Vagina (tissue), 2 donors: ENCODE measurements at regions not wholly inside any gene's neighbourhood (a gene's known extent, or its start where the extent isn't known, plus 50 kb on each side); places are given as distances from the start of the nearest gene placed in this dataset.

ENCODE experiments used
- DNase-seq, 2 donors: peaks; one replicate each; pipeline ENCODE4 v3.0.0-alpha.2; 2017; ENCODE audit errors: extremely low spot score in 2 of 2
- H3K27ac ChIP-seq: fragments of 200-600 bp; sonication (generic); one replicate; pipeline ENCODE4 v1.5.1; 2019
- H3K27me3 ChIP-seq: fragments of 200-600 bp; sonication (generic); one replicate; pipeline ENCODE4 v1.5.1; 2019
- H3K36me3 ChIP-seq, 2 donors: fragments of 200-600 bp; sonication (generic); one replicate each; pipeline ENCODE4 v1.5.1; 2017 to 2019
- H3K4me1 ChIP-seq: fragments of 200-600 bp; sonication (generic); one replicate; pipeline ENCODE4 v1.5.1; 2019
- H3K4me3 ChIP-seq, 2 donors: fragments of 200-600 bp; sonication (generic); 1 replicate in 1 of 2; 2 replicates in 1 of 2; pipeline ENCODE4 v1.5.1; 2016 to 2019
- H3K9me3 ChIP-seq: fragments of 200-600 bp; sonication (generic); one replicate; pipeline ENCODE4 v1.5.1; 2019
- POLR2A ChIP-seq, 2 donors: fragments of 450-650 bp; IDR thresholded peaks; one replicate each; pipeline ENCODE4 v1.6.1; 2017; ENCODE audit warnings: antibody characterized with exemption in 2 of 2, mild to moderate bottlenecking in 2 of 2, moderate library complexity in 2 of 2
- POLR2AphosphoS5 ChIP-seq, 2 donors: sonication (generic); formaldehyde crosslinking; IDR thresholded peaks; one replicate each; pipeline ENCODE4 v1.9.0; 2017; ENCODE audit warnings: antibody characterized with exemption in 2 of 2, mild to moderate bottlenecking in 2 of 2, low read depth in 1 of 2; ENCODE audit not compliant: insufficient read depth in 1 of 2
- intact Hi-C: fragments of 100-400 bp; cut with DNase I; formaldehyde crosslinking; loops from one replicate; pipeline ENCODE4 v1.15.1; 2023
- TF ChIP-seq, protein P1 (sequence below), 3 experiments: fragments of 450-650 bp in 2 of 3; fragments of 200-600 bp in 1 of 3; sonication (generic) in 1 of 3; IDR thresholded peaks; one replicate each; pipeline ENCODE4 v1.5.1; 2017 to 2019; ENCODE audit warnings: antibody characterized with exemption in 3 of 3, mild to moderate bottlenecking in 2 of 3, moderate library complexity in 2 of 3

DNA sequence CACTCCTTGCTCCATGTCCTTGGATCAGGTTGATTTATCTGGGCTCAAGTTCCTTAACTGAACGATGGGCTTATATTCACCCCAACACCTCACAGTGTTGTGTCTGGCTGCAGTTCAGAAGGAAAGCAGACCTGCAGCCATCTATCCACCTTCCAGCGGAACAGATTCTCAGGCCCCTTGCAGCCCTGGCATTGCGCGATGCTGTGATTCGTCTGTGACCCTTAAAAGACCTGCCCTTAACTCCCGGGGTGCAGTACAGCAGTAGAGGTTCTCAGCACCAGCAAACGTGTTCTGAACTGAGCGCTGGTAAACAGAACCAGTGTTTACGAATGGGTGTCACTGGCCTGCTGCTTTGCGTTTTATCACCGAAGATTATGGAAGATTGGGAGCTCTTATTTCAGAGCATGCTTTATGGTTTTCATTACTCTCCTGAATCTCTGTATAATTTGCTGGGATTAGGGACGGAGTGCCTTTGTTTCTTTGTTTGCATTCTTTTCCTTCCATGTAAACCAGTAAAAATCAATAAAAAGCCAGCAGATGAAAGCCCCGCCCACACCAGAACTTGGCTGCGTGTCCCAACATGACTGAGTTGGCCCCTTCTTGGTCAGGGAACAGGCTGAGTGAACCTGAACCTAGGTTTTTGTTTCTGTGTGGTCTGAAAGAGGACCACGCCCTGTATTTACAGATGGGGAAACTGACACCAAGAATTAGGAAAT is 286.7 kb upstream of the CRY1 start:
- Histone ChIP-seq H3K4me3 (no peak overlapping the region), H3K36me3 (no peaks in the 10 kb centered on the region), H3K27ac (no peak overlapping the region), H3K27me3 (no peaks in the 10 kb centered on the region), H3K9me3 (no peaks in the 10 kb centered on the region), H3K4me1 (peaks cover 13% of the 10 kb centered on the region)
- intact Hi-C loops: no loop called here
- DNase-seq: no peak
- TF ChIP-seq, protein P1, sequence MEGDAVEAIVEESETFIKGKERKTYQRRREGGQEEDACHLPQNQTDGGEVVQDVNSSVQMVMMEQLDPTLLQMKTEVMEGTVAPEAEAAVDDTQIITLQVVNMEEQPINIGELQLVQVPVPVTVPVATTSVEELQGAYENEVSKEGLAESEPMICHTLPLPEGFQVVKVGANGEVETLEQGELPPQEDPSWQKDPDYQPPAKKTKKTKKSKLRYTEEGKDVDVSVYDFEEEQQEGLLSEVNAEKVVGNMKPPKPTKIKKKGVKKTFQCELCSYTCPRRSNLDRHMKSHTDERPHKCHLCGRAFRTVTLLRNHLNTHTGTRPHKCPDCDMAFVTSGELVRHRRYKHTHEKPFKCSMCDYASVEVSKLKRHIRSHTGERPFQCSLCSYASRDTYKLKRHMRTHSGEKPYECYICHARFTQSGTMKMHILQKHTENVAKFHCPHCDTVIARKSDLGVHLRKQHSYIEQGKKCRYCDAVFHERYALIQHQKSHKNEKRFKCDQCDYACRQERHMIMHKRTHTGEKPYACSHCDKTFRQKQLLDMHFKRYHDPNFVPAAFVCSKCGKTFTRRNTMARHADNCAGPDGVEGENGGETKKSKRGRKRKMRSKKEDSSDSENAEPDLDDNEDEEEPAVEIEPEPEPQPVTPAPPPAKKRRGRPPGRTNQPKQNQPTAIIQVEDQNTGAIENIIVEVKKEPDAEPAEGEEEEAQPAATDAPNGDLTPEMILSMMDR (IDR thresholded peaks at IDR 0.05): no peak
- no peak for TF ChIP-seq POLR2A (IDR thresholded peaks at IDR 0.05)

DNA sequence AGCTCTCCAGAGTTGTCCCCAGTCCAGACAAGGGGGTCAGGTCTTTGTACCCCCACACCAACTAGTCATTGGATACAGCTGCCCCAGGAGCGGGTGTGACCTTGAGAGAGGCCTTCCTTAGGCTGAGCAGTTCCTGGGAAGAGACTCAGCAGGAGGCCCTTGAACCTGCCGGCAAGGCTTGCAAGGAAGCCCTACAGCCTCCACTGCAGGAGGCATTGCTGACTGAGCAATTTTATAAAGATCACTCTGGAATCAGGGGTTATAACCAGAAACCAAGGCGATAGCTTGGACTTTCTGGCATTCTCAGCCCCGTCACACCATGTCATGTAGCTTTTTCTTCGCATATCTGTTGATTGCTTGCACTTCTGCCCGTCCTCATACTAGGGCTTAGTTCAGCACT is 291.3 kb upstream of the CRY1 start:
- TF ChIP-seq, protein P1 (IDR thresholded peaks at IDR 0.05): no peak
- intact Hi-C loops: no loop called here
- DNase-seq: no peak
- no peak overlapping the region for H3K27ac ChIP-seq
- no peaks in the 10 kb centered on the region for H3K27me3 ChIP-seq
- H3K4me1 ChIP-seq: peaks cover 9% of the 10 kb centered on the region
- no peaks in the 10 kb centered on the region for H3K36me3 ChIP-seq
- no peak overlapping the region for H3K4me3 ChIP-seq
- no peaks in the 10 kb centered on the region for H3K9me3 ChIP-seq

DNA sequence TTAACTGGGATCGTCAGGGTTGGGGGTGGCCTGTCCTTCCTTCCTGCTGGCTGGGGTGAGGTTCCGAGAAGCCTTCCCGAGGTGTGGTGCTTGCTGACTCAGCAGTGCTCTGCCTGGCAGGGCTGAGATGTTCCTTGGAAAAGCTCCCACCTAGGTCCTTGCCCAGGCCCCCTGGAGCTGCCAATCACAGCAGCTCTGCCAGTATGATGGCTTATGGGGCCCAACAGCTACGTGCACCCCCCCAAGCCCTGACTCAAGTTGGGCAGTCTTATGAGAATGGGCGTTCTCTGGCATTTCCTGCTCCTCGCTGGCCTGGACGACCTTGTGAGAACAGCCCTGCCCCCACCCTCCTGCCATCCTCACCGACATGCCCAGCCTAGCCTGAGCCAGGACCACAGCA is 292.2 kb upstream of the CRY1 start:
- Histone ChIP-seq H3K27ac (no peak overlapping the region), H3K36me3 (no peaks in the 10 kb centered on the region), H3K9me3 (no peaks in the 10 kb centered on the region), H3K27me3 (no peaks in the 10 kb centered on the region), H3K4me1 (peaks cover 3% of the 10 kb centered on the region), H3K4me3 (no peak overlapping the region)
- peak in 1 of 2 donors; percentile 45 for TF ChIP-seq POLR2AphosphoS5 (IDR thresholded peaks at IDR 0.05; ENCODE audit: insufficient read depth in 1 of 2, low read depth in 1 of 2)
- TF ChIP-seq, protein P1 (IDR thresholded peaks at IDR 0.05): no peak
- intact Hi-C loops: no loop called here
- DNase-seq: no peak

DNA sequence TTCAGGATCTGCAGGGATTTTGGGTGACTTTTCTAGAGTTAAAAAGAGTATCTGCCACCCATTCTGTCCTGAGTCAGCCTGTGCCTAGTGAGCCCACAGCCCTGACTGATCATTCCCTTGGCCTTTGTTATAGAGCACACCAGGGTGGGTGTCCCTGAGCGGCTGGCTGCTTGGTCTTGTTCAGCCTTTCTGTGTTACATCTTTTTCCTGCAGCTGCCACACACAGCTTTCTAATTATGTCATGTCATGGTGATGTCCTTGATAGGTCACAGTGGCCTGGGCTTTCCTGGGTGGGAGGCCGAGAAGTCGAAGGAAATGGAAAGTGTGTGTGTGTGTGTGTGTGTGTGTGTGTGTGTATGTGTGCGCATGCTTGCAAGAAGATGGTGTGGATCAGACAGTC is 293.2 kb upstream of the CRY1 start:
- H3K9me3 ChIP-seq: no peaks in the 10 kb centered on the region
- TF ChIP-seq, protein P1 (IDR thresholded peaks at IDR 0.05): no peak
- TF ChIP-seq POLR2AphosphoS5 (IDR thresholded peaks at IDR 0.05; ENCODE audit: insufficient read depth in 1 of 2, low read depth in 1 of 2): no peak
- no peak for TF ChIP-seq POLR2A (IDR thresholded peaks at IDR 0.05)
- DNase-seq: no peak
- no peak overlapping the region for H3K4me3 ChIP-seq
- intact Hi-C loops: no loop called here
- H3K36me3 ChIP-seq: no peaks in the 10 kb centered on the region
- no peaks in the 10 kb centered on the region for H3K27me3 ChIP-seq
- no peak overlapping the region for H3K27ac ChIP-seq
- no peaks in the 10 kb centered on the region for H3K4me1 ChIP-seq

DNA sequence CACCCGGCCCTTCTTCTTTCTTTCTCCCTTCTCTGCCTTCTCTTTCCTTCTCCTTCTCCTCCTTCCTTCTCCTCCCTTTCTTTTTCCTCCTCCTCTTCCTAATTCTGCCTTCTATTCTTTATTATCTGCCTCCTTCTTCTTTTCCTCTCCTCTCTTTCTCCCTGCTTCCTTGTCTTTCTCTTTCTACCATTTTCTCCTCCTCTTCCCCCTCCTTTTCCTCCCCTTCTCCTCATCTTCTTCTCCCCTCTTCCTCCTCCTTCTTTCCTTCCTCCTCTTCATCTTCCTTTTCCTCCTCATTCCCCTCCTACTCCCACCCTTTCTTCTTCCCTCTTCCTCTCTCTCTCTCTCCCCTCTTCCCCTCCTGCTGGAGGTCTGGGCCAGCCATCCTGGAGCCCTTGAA is 294.9 kb upstream of the CRY1 start:
- Histone ChIP-seq H3K27me3 (no peaks in the 10 kb centered on the region), H3K9me3 (no peaks in the 10 kb centered on the region), H3K36me3 (no peaks in the 10 kb centered on the region), H3K4me3 (no peak overlapping the region), H3K4me1 (no peaks in the 10 kb centered on the region), H3K27ac (no peak overlapping the region)
- DNase-seq: no peak
- no peak for TF ChIP-seq POLR2AphosphoS5 (IDR thresholded peaks at IDR 0.05; ENCODE audit: insufficient read depth in 1 of 2, low read depth in 1 of 2)
- TF ChIP-seq, protein P1 (IDR thresholded peaks at IDR 0.05): no peak
- no peak for TF ChIP-seq POLR2A (IDR thresholded peaks at IDR 0.05)
- intact Hi-C loops: no loop called here
